ENCODE measurements at regions not wholly inside any gene's neighbourhood (a gene's known extent, or its start where the extent isn't known, plus 50 kb on each side); places are given as distances from the start of the nearest gene placed in this dataset.

GRCh38 chr9:2337627-2338026, 284.0 kb upstream of the VLDLR start:
- TF ChIP-seq, protein P1, sequence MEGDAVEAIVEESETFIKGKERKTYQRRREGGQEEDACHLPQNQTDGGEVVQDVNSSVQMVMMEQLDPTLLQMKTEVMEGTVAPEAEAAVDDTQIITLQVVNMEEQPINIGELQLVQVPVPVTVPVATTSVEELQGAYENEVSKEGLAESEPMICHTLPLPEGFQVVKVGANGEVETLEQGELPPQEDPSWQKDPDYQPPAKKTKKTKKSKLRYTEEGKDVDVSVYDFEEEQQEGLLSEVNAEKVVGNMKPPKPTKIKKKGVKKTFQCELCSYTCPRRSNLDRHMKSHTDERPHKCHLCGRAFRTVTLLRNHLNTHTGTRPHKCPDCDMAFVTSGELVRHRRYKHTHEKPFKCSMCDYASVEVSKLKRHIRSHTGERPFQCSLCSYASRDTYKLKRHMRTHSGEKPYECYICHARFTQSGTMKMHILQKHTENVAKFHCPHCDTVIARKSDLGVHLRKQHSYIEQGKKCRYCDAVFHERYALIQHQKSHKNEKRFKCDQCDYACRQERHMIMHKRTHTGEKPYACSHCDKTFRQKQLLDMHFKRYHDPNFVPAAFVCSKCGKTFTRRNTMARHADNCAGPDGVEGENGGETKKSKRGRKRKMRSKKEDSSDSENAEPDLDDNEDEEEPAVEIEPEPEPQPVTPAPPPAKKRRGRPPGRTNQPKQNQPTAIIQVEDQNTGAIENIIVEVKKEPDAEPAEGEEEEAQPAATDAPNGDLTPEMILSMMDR (IDR thresholded peaks at IDR 0.05), result no peak
- no peak for TF ChIP-seq POLR2A (IDR thresholded peaks at IDR 0.05)

All from body of pancreas (tissue), 4 donors.